ENCODE measurements at regions not wholly inside any gene's neighbourhood (a gene's known extent, or its start where the extent isn't known, plus 50 kb on each side); places are given as distances from the start of the nearest gene placed in this dataset.

- DNase-seq (ENCODE audit: low read depth): no peak
Observed at GRCh38 chrX:4878640-4879039, 1165.2 kb upstream of the PRKX start.

- DNase-seq (ENCODE audit: low read depth): no peak
Observed at GRCh38 chrX:4876268-4876667, 1162.8 kb upstream of the PRKX start.

- no peak for DNase-seq (ENCODE audit: low read depth)
Observed at GRCh38 chrX:4851534-4851933, 1138.1 kb upstream of the PRKX start.

- DNase-seq (ENCODE audit: low read depth): no peak
Observed at GRCh38 chrX:4850312-4850711, 1136.9 kb upstream of the PRKX start.

- DNase-seq (ENCODE audit: low read depth): peak; percentile 36
Observed at GRCh38 chrX:4844376-4844775, 1130.9 kb upstream of the PRKX start.

- no peak for DNase-seq (ENCODE audit: low read depth)
Observed at GRCh38 chrX:4841216-4841745, 1127.8 kb upstream of the PRKX start.

- DNase-seq (ENCODE audit: low read depth): no peak
Observed at GRCh38 chrX:4831574-4831973, 1118.1 kb upstream of the PRKX start.

GRCh38 chrX:4830880-4831557 lies 1117.6 kb upstream of the PRKX start:
- DNase-seq (ENCODE audit: low read depth): no peak

GRCh38 chrX:4825550-4825949 lies 1112.1 kb upstream of the PRKX start:
- no peak for DNase-seq (ENCODE audit: low read depth)

GRCh38 chrX:4809571-4809970 lies 1096.1 kb upstream of the PRKX start:
- DNase-seq (ENCODE audit: low read depth): no peak

- DNase-seq (ENCODE audit: low read depth): no peak
Observed at GRCh38 chrX:4805502-4805901, 1092.1 kb upstream of the PRKX start.

- DNase-seq (ENCODE audit: low read depth): no peak
Observed at GRCh38 chrX:4800756-4801155, 1087.3 kb upstream of the PRKX start.

GRCh38 chrX:4787971-4788370 lies 1074.5 kb upstream of the PRKX start:
- DNase-seq (ENCODE audit: low read depth): no peak

- DNase-seq (ENCODE audit: low read depth): no peak
Observed at GRCh38 chrX:4764888-4765287, 1051.4 kb upstream of the PRKX start.

GRCh38 chrX:4762196-4762595 lies 1048.7 kb upstream of the PRKX start:
- no peak for DNase-seq (ENCODE audit: low read depth)

GRCh38 chrX:4754878-4755604 lies 1041.6 kb upstream of the PRKX start:
- DNase-seq (ENCODE audit: low read depth): no peak

GRCh38 chrX:4741024-4741423 lies 1027.6 kb upstream of the PRKX start:
- DNase-seq (ENCODE audit: low read depth): no peak

GRCh38 chrX:4735299-4735698 lies 1021.9 kb upstream of the PRKX start:
- DNase-seq (ENCODE audit: low read depth): no peak

GRCh38 chrX:4710618-4711433 lies 997.4 kb upstream of the PRKX start:
- peak; percentile 70 for DNase-seq (ENCODE audit: low read depth)

GRCh38 chrX:4708970-4709760 lies 995.7 kb upstream of the PRKX start:
- no peak for DNase-seq (ENCODE audit: low read depth)

GRCh38 chrX:4706961-4707360 lies 993.5 kb upstream of the PRKX start:
- DNase-seq (ENCODE audit: low read depth): no peak

- no peak for DNase-seq (ENCODE audit: low read depth)
Observed at GRCh38 chrX:4690521-4690920, 977.1 kb upstream of the PRKX start.

Data from CMK (cell line).